ENCODE measurements at regions not wholly inside any gene's neighbourhood (a gene's known extent, or its start where the extent isn't known, plus 50 kb on each side); places are given as distances from the start of the nearest gene placed in this dataset.

GRCh38 chr5:66326276-66326675 is 182.2 kb downstream of the SREK1 start:
- TF ChIP-seq CTCF (IDR thresholded peaks at IDR 0.05) = no peak
- TF ChIP-seq POLR2A (IDR thresholded peaks at IDR 0.05) = no peak
- no peak for TF ChIP-seq EP300 (IDR thresholded peaks at IDR 0.05)
- TF ChIP-seq POLR2AphosphoS5 (IDR thresholded peaks at IDR 0.05) = no peak

All from stomach (tissue), 4 donors.